ENCODE measurements at regions not wholly inside any gene's neighbourhood (a gene's known extent, or its start where the extent isn't known, plus 50 kb on each side); places are given as distances from the start of the nearest gene placed in this dataset.

- Mint-ChIP-seq H3K27me3 (ENCODE audit: low read depth) (peaks cover 8% of the 10 kb centered on the region), H3K27ac (ENCODE audit: unreplicated experiment) (no peak overlapping the region), H3K36me3 (ENCODE audit: low read depth) (no peaks in the 10 kb centered on the region), H3K4me3 (ENCODE audit: unreplicated experiment) (no peak overlapping the region), H3K4me1 (ENCODE audit: low read depth) (no peaks in the 10 kb centered on the region), H3K9me3 (ENCODE audit: low read depth) (no peaks in the 10 kb centered on the region)
- no peak for TF ChIP-seq CTCF (IDR thresholded peaks at IDR 0.05)
- no peak for DNase-seq (ENCODE audit: low spot score)
Measured at GRCh38 chr10:47192273-47192672, 107.7 kb upstream of the GDF10 start.

GRCh38 chr10:47193666-47194065 is 106.3 kb upstream of the GDF10 start:
- no peaks in the 10 kb centered on the region for H3K4me1 Mint-ChIP-seq (ENCODE audit: low read depth)
- H3K4me3 Mint-ChIP-seq (ENCODE audit: unreplicated experiment), result no peak overlapping the region
- TF ChIP-seq CTCF (IDR thresholded peaks at IDR 0.05), result no peak
- H3K27ac Mint-ChIP-seq (ENCODE audit: unreplicated experiment), result no peak overlapping the region
- H3K36me3 Mint-ChIP-seq (ENCODE audit: low read depth), result no peaks in the 10 kb centered on the region
- no peak for DNase-seq (ENCODE audit: low spot score)
- peaks cover 6% of the 10 kb centered on the region for H3K27me3 Mint-ChIP-seq (ENCODE audit: low read depth)
- H3K9me3 Mint-ChIP-seq (ENCODE audit: low read depth), result no peaks in the 10 kb centered on the region

DNA sequence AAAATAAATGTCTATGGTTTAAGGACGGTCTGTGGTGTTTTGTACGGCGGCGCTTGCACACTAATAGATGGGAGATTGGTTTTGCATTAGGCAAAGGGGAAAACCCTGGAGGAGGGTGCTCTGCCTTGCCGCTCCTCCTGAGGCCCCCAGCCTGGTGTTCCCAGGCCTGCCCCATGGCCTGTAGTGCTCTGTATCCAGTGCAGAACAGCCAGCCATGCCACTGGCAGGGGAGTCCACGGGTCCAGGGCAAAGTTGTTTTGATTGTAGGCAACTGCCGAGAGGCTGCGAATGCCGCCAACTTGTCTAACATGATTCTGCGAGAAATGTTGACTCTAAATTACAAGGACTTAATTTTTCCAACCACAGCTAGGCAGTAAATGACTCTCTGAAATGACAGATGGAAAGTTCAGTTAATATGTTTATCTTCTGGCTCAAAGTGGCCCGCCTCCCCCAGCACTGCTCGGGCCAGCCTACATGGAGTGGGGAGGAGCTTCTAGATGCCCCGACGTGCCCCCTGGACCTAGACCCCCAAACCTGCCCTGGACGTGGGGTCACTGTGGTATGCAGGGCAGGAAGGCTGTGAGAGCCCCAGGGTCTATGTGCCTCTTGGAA is 104.6 kb upstream of the GDF10 start:
- no peaks in the 10 kb centered on the region for H3K36me3 Mint-ChIP-seq (ENCODE audit: low read depth)
- H3K27me3 Mint-ChIP-seq (ENCODE audit: low read depth), result no peaks in the 10 kb centered on the region
- no peak for DNase-seq (ENCODE audit: low spot score)
- no peak for TF ChIP-seq CTCF (IDR thresholded peaks at IDR 0.05)
- H3K4me1 Mint-ChIP-seq (ENCODE audit: low read depth), result no peaks in the 10 kb centered on the region
- no peak overlapping the region for H3K4me3 Mint-ChIP-seq (ENCODE audit: unreplicated experiment)
- H3K9me3 Mint-ChIP-seq (ENCODE audit: low read depth), result no peaks in the 10 kb centered on the region
- no peak overlapping the region for H3K27ac Mint-ChIP-seq (ENCODE audit: unreplicated experiment)

GRCh38 chr10:47196691-47197090 is 103.3 kb upstream of the GDF10 start:
- no peaks in the 10 kb centered on the region for H3K4me1 Mint-ChIP-seq (ENCODE audit: low read depth)
- no peak overlapping the region for H3K4me3 Mint-ChIP-seq (ENCODE audit: unreplicated experiment)
- H3K9me3 Mint-ChIP-seq (ENCODE audit: low read depth), result peaks cover 5% of the 10 kb centered on the region
- no peaks in the 10 kb centered on the region for H3K27me3 Mint-ChIP-seq (ENCODE audit: low read depth)
- DNase-seq (ENCODE audit: low spot score), result no peak
- peaks cover 2% of the 10 kb centered on the region for H3K36me3 Mint-ChIP-seq (ENCODE audit: low read depth)
- no peak for TF ChIP-seq CTCF (IDR thresholded peaks at IDR 0.05)
- H3K27ac Mint-ChIP-seq (ENCODE audit: unreplicated experiment), result no peak overlapping the region

DNA sequence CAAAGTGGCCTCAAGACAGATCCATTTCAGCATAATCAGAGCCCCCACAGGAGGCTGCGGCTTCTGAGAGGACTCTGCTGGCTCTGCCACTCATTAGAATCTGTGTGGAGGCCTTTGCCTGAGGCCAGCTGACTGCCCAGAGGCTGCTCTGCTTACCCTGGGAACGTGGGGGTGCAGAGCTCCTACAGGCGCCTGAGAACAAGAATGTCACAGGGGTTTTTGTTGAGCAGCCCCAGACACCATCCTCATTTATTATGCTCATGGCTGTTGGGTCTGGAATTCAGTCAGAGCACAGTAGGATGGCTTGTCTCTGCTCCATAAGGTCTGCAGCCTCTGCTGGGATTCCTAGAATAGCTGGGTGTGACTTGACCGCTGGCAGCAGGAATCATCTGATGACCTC is 101.8 kb upstream of the GDF10 start:
- Mint-ChIP-seq H3K9me3 (ENCODE audit: low read depth) (peaks cover 5% of the 10 kb centered on the region), H3K4me3 (ENCODE audit: unreplicated experiment) (no peak overlapping the region), H3K36me3 (ENCODE audit: low read depth) (peaks cover 2% of the 10 kb centered on the region), H3K27ac (ENCODE audit: unreplicated experiment) (no peak overlapping the region), H3K27me3 (ENCODE audit: low read depth) (no peaks in the 10 kb centered on the region), H3K4me1 (ENCODE audit: low read depth) (no peaks in the 10 kb centered on the region)
- TF ChIP-seq CTCF (IDR thresholded peaks at IDR 0.05), result no peak
- no peak for DNase-seq (ENCODE audit: low spot score)
